ENCODE measurements at regions not wholly inside any gene's neighbourhood (a gene's known extent, or its start where the extent isn't known, plus 50 kb on each side); places are given as distances from the start of the nearest gene placed in this dataset.
A peak's percentile ranks its signal among the peaks of the same experiment; 100 is the strongest.

- in situ Hi-C loops (cut with HindIII; ENCODE audit: low sequenced_read_pairs): no loop called here
- TF ChIP-seq CTCF (IDR thresholded peaks at IDR 0.05; ENCODE audit: low read depth, low read length, missing control alignments): no peak
- DNase-seq (ENCODE audit: low read depth): no peak
- H3K4me3 ChIP-seq (ENCODE audit: low read depth, low read length): no peak overlapping the region
Observed at GRCh38 chr5:68011259-68011760, 204.2 kb upstream of the PIK3R1 start.

- no peak for DNase-seq (ENCODE audit: low read depth)
- H3K4me3 ChIP-seq (ENCODE audit: low read depth, low read length): no peak overlapping the region
- TF ChIP-seq CTCF (IDR thresholded peaks at IDR 0.05; ENCODE audit: low read depth, low read length, missing control alignments): no peak
- in situ Hi-C loops (cut with HindIII; ENCODE audit: low sequenced_read_pairs): no loop called here
Observed at GRCh38 chr5:68010740-68011139, 204.8 kb upstream of the PIK3R1 start.

GRCh38 chr5:68007451-68007850, 208.1 kb upstream of the PIK3R1 start:
- DNase-seq (ENCODE audit: low read depth): peak; percentile 69
- in situ Hi-C loops (cut with HindIII; ENCODE audit: low sequenced_read_pairs): no loop called here
- H3K4me3 ChIP-seq (ENCODE audit: low read depth, low read length): no peak overlapping the region
- no peak for TF ChIP-seq CTCF (IDR thresholded peaks at IDR 0.05; ENCODE audit: low read depth, low read length, missing control alignments)

- TF ChIP-seq CTCF (IDR thresholded peaks at IDR 0.05; ENCODE audit: low read depth, low read length, missing control alignments): no peak
- no peak overlapping the region for H3K4me3 ChIP-seq (ENCODE audit: low read depth, low read length)
- in situ Hi-C loops (cut with HindIII; ENCODE audit: low sequenced_read_pairs): no loop called here
- no peak for DNase-seq (ENCODE audit: low read depth)
Observed at GRCh38 chr5:68002836-68003235, 212.7 kb upstream of the PIK3R1 start.

GRCh38 chr5:68000805-68001204, 214.8 kb upstream of the PIK3R1 start:
- TF ChIP-seq CTCF (IDR thresholded peaks at IDR 0.05; ENCODE audit: low read depth, low read length, missing control alignments): no peak
- in situ Hi-C loops (cut with HindIII; ENCODE audit: low sequenced_read_pairs): no loop called here
- no peak for DNase-seq (ENCODE audit: low read depth)
- no peak overlapping the region for H3K4me3 ChIP-seq (ENCODE audit: low read depth, low read length)

GRCh38 chr5:67999391-67999790, 216.2 kb upstream of the PIK3R1 start:
- no peak overlapping the region for H3K4me3 ChIP-seq (ENCODE audit: low read depth, low read length)
- in situ Hi-C loops (cut with HindIII; ENCODE audit: low sequenced_read_pairs): no loop called here
- TF ChIP-seq CTCF (IDR thresholded peaks at IDR 0.05; ENCODE audit: low read depth, low read length, missing control alignments): no peak

More at GRCh38 chr5:67999391-67999790, 216.2 kb upstream of the PIK3R1 start:
- DNase-seq (ENCODE audit: low read depth): no peak
